Lower leg skin (tissue), 4 donors: ENCODE measurements at regions not wholly inside any gene's neighbourhood (a gene's known extent, or its start where the extent isn't known, plus 50 kb on each side); places are given as distances from the start of the nearest gene placed in this dataset.
A peak's percentile ranks its signal among the peaks of the same experiment; 100 is the strongest.

Experiments used
- DNase-seq, 2 donors: peaks; one replicate each; pipeline ENCODE4 v3.0.0-alpha.2; 2019; ENCODE audit warnings: low spot score in 2 of 2
- H3K4me3 ChIP-seq: fragments of 200-600 bp; sonication (generic); 2 replicates; pipeline ENCODE4 v1.5.1; 2017; ENCODE audit warnings: mild to moderate bottlenecking, low read depth; ENCODE audit not compliant: poor library complexity, severe bottlenecking
- CTCF ChIP-seq, 3 donors: fragments of 450-650 bp; IDR thresholded peaks; one replicate each; pipeline ENCODE4 v1.5.1; 2016; ENCODE audit warnings: antibody characterized with exemption in 3 of 3, mild to moderate bottlenecking in 3 of 3, moderate library complexity in 2 of 3
- POLR2A ChIP-seq, 2 donors: fragments of 450-650 bp; IDR thresholded peaks; one replicate each; pipeline ENCODE4 v1.6.1; 2016 to 2017; ENCODE audit warnings: antibody characterized with exemption in 2 of 2, mild to moderate bottlenecking in 1 of 2, moderate library complexity in 1 of 2
- WGBS, 2 donors: methylation state at CpG; one replicate each; pipeline ENCODE4 v1.1.5; 2018; 5-methylcytosine and 5-hydroxymethylcytosine counted together
- intact Hi-C: fragments of 100-400 bp; cut with DNase I; formaldehyde crosslinking; loops from one replicate; pipeline ENCODE4 v1.15.0; 2023; ENCODE audit warnings: low total_unique reads

DNA sequence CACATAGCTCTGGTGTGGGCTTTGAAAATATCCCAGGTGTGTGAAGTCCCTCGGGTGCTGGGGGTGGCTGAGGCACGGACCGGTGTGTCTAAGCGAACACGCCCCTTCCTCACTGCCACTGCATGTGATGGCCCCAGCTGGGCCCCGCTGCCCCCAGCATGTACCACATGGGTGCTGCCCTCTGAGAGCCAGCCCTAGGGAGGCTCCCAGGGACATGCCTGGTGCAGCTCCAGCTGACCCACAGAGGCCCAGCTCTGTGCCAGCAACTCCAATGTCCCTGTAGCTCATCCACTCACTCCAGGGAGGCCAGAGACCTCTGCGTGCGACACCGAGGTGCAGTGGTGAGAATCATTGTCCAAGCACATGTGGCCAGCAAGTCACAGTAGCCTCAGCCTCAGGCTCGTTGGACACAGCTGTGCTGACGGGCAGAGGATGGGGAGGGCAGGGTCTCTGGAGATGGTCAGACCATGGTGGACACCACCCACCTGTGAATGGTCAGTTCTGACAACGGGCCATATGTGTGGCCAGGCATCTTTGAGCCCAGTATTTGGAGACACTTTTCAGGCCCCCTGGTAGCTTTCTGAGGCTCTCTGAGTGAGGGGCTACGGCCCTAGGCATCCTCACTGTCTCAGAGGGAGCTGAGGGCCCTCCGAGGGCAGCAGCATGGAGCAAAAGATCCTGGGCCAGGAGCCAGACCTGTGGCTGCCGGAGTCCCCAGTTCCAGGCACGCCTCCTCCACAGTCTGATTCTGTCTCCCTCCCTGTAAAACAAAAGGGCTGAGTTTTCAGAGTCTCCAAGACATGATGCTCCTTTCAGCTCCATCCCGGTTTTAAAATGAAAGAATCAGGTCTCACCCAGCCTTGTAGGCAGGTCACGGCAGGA is 220.7 kb downstream of the NDUFA10 start:
- intact Hi-C loops, result no loop called here
- no peak overlapping the region for H3K4me3 ChIP-seq
- no peak for TF ChIP-seq POLR2A (IDR thresholded peaks at IDR 0.05)
- no peak for TF ChIP-seq CTCF (IDR thresholded peaks at IDR 0.05)
- WGBS, 2 donors, result 81 to 82% methylated on average over 16 to 18 of the region's 18 CpGs
- DNase-seq, result peak in 1 of 2 donors; percentile 70

DNA sequence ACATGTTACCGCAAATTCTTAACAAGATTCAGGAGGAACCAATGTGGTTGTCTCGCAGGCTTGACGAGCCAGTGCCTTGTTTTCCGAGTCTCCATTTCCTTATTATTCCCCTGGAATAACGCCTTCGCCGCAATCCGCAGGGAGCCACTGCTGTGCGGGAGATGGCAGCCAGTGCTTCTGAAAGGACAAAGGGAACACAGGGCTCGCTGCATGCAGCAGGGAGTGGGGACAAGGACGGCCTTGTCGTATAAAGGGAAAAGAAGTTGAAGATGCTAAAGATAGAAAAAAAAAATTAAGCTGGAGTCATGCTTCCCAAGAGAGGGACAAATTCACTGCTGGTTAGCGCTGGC is 221.4 kb downstream of the NDUFA10 start:
- TF ChIP-seq CTCF (IDR thresholded peaks at IDR 0.05) (no peak), POLR2A (IDR thresholded peaks at IDR 0.05) (no peak)
- intact Hi-C loops, result no loop called here
- H3K4me3 ChIP-seq, result no peak overlapping the region
- WGBS, 2 donors, result 71 to 91% methylated on average over 13 of the region's 13 CpGs
- no peak for DNase-seq

GRCh38 chr2:239803102-239803765 is 221.9 kb downstream of the NDUFA10 start:
- TF ChIP-seq CTCF (IDR thresholded peaks at IDR 0.05) (no peak), POLR2A (IDR thresholded peaks at IDR 0.05) (no peak)
- DNase-seq, result peak in 1 of 2 donors; percentile 78
- intact Hi-C loops, result no loop called here
- no peak overlapping the region for H3K4me3 ChIP-seq
- 96 to 97% methylated on average over 21 of the region's 21 CpGs for WGBS, 2 donors

- DNase-seq, result peak in 1 of 2 donors; percentile 72
- intact Hi-C loops, result no loop called here
- no peak for TF ChIP-seq CTCF (IDR thresholded peaks at IDR 0.05)
- no peak for TF ChIP-seq POLR2A (IDR thresholded peaks at IDR 0.05)
- H3K4me3 ChIP-seq, result no peak overlapping the region
- WGBS, 2 donors, result 74 to 77% methylated on average over 21 of the region's 21 CpGs
Measured at GRCh38 chr2:239802185-239802649, 222.9 kb downstream of the NDUFA10 start.

DNA sequence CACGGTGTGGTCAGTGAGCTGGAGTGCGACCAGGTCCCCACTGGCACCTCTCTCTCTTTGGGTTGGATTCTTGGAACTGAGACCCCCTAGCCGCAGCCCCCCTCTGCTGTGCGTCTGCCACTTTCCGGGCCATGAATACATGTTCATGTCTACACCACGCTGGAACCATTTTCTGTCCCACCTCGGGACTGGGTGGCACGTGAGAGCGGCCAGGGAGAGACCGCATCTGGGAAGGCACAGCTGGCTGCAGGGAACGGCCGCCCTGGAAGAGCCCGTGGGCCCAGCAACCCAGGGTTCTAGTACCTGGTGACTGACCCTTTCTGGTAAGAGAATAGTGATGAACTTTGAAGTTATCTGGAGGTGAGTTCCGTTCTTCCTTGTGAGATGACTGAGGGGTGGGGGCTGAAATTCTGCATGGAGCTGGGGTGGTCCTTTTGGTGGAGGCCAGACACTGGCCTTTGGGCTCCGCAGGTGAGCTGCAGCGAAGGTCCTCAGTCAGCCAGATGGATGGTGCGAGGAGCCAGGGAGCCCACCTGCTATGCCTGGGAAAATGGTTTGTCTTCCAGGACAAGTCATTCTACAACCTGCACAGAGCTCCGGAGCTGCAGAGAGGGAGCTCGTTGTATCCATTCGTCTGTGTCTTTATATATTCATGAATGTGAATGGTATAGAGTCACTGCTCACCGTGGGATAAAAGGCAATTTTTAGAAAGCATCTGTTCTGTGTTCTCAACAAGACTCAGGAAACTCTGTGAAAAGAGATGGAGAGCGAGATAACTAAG is 223.5 kb downstream of the NDUFA10 start:
- TF ChIP-seq POLR2A (IDR thresholded peaks at IDR 0.05), result no peak
- TF ChIP-seq CTCF (IDR thresholded peaks at IDR 0.05), result no peak
- WGBS, 2 donors, result 80 to 86% methylated on average over 22 of the region's 22 CpGs
- DNase-seq, result peak in 1 of 2 donors; percentile 61

More for the DNA sequence above, 223.5 kb downstream of the NDUFA10 start:
- intact Hi-C loops, result no loop called here
- H3K4me3 ChIP-seq, result no peak overlapping the region
